Fibroblast of lung (primary cell): ENCODE measurements at regions not wholly inside any gene's neighbourhood (a gene's known extent, or its start where the extent isn't known, plus 50 kb on each side); places are given as distances from the start of the nearest gene placed in this dataset.
"Not testable (repeated sequence)": the region's sequence is repeated elsewhere in the genome, so short reads cannot be mapped to it uniquely, and the experiment has no call there.

ENCODE experiments used
- EZH2 ChIP-seq: IDR thresholded peaks from 2 replicates; pipeline ENCODE4 v1.5.1; 2012; ENCODE audit warnings: low read length, control low read depth, mild to moderate bottlenecking; ENCODE audit errors: missing control alignments
- TF ChIP-seq, protein P1 (sequence below), 2 donors: IDR thresholded peaks in 1 of 2; conservative IDR thresholded peaks in 1 of 2; 1 replicate in 1 of 2; 2 replicates in 1 of 2; pipeline ENCODE4 v1.5.1; 2011 to 2012; ENCODE audit warnings: low read length in 2 of 2, control low read depth in 1 of 2, inconsistent platforms in 1 of 2, low read depth in 1 of 2, mild to moderate bottlenecking in 1 of 2

DNA sequence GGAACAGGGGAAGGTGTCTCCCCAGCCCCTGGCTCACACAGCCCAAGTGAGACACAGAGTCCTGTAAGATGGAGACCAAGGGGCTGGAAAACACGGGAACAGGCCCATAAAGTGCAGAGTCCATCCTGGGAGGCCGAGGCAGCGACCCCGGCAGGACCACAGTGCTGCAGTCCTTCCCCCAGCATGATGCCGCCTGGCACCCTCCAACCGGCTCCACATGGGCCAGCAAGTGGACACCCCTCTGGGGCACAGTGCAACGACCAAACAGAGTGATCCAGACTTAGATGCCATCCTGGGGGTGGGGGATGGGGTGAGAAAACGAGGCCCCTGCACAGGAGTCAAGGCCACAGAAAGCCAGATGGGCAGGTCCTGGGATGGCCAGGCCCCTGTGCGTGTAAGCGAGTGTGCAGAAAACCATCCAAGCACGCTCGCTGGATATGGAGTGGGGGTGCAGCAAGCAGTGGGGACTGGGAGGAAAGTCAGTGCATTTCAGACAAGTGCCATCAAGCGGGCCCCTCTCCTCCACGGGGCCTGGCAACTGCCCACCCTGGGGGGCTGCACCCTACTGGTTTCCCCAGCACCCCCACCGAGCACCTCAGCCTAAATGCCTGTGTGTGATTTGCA is 104.7 kb downstream of the NPIPB11 start:
- TF ChIP-seq, protein P1, sequence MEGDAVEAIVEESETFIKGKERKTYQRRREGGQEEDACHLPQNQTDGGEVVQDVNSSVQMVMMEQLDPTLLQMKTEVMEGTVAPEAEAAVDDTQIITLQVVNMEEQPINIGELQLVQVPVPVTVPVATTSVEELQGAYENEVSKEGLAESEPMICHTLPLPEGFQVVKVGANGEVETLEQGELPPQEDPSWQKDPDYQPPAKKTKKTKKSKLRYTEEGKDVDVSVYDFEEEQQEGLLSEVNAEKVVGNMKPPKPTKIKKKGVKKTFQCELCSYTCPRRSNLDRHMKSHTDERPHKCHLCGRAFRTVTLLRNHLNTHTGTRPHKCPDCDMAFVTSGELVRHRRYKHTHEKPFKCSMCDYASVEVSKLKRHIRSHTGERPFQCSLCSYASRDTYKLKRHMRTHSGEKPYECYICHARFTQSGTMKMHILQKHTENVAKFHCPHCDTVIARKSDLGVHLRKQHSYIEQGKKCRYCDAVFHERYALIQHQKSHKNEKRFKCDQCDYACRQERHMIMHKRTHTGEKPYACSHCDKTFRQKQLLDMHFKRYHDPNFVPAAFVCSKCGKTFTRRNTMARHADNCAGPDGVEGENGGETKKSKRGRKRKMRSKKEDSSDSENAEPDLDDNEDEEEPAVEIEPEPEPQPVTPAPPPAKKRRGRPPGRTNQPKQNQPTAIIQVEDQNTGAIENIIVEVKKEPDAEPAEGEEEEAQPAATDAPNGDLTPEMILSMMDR (conservative IDR thresholded peaks at IDR 0.05 in 1 of 2, IDR thresholded peaks at IDR 0.05 in 1 of 2; ENCODE audit: low read depth in 1 of 2, low read length in 2 of 2) = not testable (repeated sequence)
- not testable (repeated sequence) for TF ChIP-seq EZH2
